ENCODE measurements at regions not wholly inside any gene's neighbourhood (a gene's known extent, or its start where the extent isn't known, plus 50 kb on each side); places are given as distances from the start of the nearest gene placed in this dataset.
A peak's percentile ranks its signal among the peaks of the same experiment; 100 is the strongest.

DNA sequence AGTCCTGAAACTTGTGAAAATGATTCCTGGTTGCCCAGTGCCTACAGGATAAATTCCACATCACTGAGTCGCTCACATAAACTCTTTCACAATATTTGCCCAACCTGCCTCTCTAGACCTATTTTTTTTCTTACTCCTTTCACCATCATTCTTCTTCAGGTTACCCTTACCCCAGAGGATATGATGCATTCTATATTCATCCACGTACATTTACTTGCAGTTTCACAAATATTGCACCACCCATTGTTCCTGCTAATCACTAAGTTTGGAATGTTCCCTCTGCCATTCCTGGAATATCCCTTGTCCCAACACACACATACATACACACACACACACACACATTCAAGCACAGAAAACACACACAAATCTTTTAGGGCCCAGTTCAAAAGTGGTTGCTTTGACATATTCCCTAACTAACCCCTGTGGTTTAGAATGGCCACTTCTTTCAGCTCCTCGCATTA lies 379.5 kb downstream of the ETS1 start:
- DNase-seq: no peak
- no peak for ATAC-seq

DNA sequence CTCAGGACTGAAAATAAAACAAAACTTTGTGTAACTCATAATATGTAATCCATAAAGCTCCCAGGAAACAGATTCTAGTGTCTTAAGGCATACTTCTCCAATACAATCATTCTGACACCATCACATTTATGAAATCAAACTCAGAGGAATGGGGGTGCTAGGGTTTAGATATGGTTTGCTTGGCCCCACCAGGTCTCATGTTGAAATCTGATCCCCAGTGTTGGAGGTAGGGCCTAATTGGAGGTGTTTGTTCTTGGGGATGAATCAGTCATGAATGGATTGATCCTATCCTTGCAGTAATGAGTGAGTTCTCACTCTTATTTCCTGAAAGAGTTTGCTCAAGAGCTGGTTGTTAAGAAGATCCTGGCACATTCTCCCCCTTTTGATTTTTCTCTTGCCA lies 380.9 kb downstream of the ETS1 start:
- CTCF ChIA-PET: no interaction called here
- H3K9me3 Mint-ChIP-seq (ENCODE audit: low read depth): peaks cover 5% of the 10 kb centered on the region
- DNase-seq (no peak), ATAC-seq (no peak)
- no peak overlapping the region for H3K4me3 Mint-ChIP-seq
- no peaks in the 10 kb centered on the region for H3K27me3 Mint-ChIP-seq
- no peak overlapping the region for H3K27ac Mint-ChIP-seq
- peaks cover 9% of the 10 kb centered on the region for H3K4me1 Mint-ChIP-seq
- H3K36me3 Mint-ChIP-seq: peaks cover 12% of the 10 kb centered on the region

More for the DNA sequence above, 379.5 kb downstream of the ETS1 start:
- Mint-ChIP-seq H3K4me1 (peaks cover 3% of the 10 kb centered on the region), H3K36me3 (peaks cover 12% of the 10 kb centered on the region), H3K27ac (no peak overlapping the region), H3K4me3 (no peak overlapping the region), H3K27me3 (no peaks in the 10 kb centered on the region), H3K9me3 (ENCODE audit: low read depth) (peaks cover 5% of the 10 kb centered on the region)
- CTCF ChIA-PET: no interaction called here

DNA sequence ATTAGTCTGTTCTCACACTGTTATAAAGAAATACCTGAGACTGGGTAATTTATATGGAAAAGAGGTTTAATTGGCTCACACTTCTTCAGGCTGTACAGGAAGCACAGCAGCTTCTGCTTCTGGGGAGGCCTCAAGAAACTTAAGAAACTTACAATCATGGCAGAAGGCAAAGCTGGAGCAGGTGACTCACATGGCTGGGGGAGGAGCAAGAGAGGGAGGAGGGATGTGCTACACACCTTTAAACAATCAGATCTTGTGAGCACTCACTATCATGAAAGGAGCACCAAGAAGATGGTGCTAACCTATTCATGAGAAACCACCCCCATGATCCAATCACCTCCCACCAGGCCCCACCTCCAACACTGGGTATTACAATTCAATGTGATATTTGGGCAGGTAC lies 381.6 kb downstream of the ETS1 start:
- no peak for DNase-seq
- H3K27ac Mint-ChIP-seq: no peak overlapping the region
- CTCF ChIA-PET: no interaction called here
- peaks cover 5% of the 10 kb centered on the region for H3K9me3 Mint-ChIP-seq (ENCODE audit: low read depth)
- no peak overlapping the region for H3K4me3 Mint-ChIP-seq
- no peak for ATAC-seq
- peaks cover 12% of the 10 kb centered on the region for H3K36me3 Mint-ChIP-seq
- H3K27me3 Mint-ChIP-seq: no peaks in the 10 kb centered on the region
- peaks cover 11% of the 10 kb centered on the region for H3K4me1 Mint-ChIP-seq

DNA sequence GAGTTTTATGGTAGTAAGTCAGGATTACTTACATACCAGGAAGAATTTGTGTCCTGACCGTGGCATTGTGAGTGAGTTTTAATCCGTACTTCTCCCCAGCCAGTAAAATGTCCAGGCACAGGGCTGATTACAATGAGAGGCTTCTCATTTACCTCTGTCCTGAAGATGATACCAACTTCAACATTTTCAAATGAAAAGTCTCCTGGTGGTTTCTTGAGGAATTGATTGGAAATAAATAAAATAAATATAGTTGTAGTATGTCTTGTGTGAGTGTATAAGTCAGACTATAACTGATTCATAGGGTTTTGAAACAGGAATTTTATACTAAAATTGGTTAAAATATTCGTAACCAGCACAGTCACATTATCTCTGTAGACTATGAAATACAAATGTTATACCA lies 382.5 kb downstream of the ETS1 start:
- CTCF ChIA-PET: no interaction called here
- no peaks in the 10 kb centered on the region for H3K27me3 Mint-ChIP-seq
- no peak overlapping the region for H3K4me3 Mint-ChIP-seq
- peaks cover 12% of the 10 kb centered on the region for H3K36me3 Mint-ChIP-seq
- peaks cover 5% of the 10 kb centered on the region for H3K9me3 Mint-ChIP-seq (ENCODE audit: low read depth)
- H3K27ac Mint-ChIP-seq: no peak overlapping the region
- no peak for DNase-seq
- no peak for ATAC-seq
- H3K4me1 Mint-ChIP-seq: peaks cover 16% of the 10 kb centered on the region

DNA sequence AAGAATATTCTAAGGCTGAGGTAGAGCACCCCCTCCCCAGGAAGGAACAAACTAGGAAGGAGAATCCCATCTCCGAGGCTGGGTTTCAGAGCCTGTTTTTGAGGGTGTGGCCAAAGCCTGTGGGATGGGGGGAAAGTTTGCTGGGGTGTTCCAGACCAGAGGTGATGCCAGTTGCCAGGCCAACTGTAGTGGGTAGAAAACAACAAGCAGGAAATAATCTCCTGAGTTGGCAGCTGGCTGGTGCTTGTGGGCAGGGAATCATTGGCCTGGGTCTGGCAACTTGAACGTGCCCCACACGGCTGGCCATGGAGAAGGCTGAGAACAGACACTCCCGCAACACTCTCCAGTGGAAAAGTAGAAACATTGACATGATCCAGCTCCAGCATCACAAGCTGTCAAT lies 385.6 kb downstream of the ETS1 start:
- DNase-seq (no peak), ATAC-seq (no peak)
- Mint-ChIP-seq H3K27me3 (no peaks in the 10 kb centered on the region), H3K4me1 (peaks cover 13% of the 10 kb centered on the region), H3K9me3 (ENCODE audit: low read depth) (peaks cover 2% of the 10 kb centered on the region), H3K4me3 (no peak overlapping the region), H3K27ac (no peak overlapping the region), H3K36me3 (peaks cover 5% of the 10 kb centered on the region)
- CTCF ChIA-PET: interaction anchor here (1.4 to 1.8 kb wide), 3 partner anchors 30 to 431 kb away, joined by 3 to 5 read pairs (median 3); no protein-coding TSS in a partner anchor

DNA sequence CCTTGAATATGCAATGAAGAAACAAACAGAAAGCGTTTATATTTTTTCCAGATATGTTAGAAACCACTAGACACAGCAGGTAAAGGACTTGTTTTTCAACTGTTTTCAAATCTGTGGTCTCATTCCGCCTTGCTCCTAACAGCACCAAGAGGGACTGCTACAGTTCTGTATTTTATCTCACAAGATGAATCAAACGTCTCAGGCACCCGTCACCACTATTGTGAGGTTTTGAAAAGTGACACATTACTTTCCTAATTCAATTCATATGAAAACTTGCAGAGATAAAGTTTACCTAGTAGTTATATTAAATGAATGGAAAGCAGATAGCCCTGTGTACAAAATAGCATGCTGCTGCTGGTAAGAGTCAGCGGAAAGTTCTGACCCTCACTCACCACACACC lies 386.3 kb downstream of the ETS1 start:
- DNase-seq (no peak), ATAC-seq (no peak)
- no peaks in the 10 kb centered on the region for H3K27me3 Mint-ChIP-seq
- H3K4me1 Mint-ChIP-seq: peaks cover 14% of the 10 kb centered on the region
- H3K36me3 Mint-ChIP-seq: peaks cover under 1% of the 10 kb centered on the region
- CTCF ChIA-PET: interaction anchor here (1.4 to 1.8 kb wide), 2 partner anchors 29 to 432 kb away, joined by 3 to 5 read pairs; no protein-coding TSS in a partner anchor
- no peak overlapping the region for H3K27ac Mint-ChIP-seq
- H3K9me3 Mint-ChIP-seq (ENCODE audit: low read depth): no peaks in the 10 kb centered on the region
- no peak overlapping the region for H3K4me3 Mint-ChIP-seq

DNA sequence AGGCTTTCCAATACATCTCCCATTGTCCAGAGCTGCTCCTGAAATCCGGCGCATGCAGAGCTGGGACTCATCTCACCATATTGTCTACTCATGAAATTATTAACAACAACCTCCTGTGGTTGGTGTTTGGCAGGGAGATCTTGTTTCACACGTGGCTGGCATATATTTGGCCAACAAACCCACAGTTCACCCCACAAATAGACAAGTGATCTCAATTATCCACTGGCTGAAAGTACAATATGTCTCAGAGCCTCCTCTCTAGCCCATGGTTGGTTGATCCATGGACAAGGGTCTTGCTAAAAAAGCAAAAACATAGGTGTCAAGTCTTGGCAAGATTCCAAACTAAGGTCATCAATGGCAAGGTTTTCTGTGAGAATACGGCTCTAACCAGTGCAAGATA lies 386.9 kb downstream of the ETS1 start:
- Mint-ChIP-seq H3K27me3 (no peaks in the 10 kb centered on the region), H3K4me1 (peaks cover 18% of the 10 kb centered on the region), H3K9me3 (ENCODE audit: low read depth) (no peaks in the 10 kb centered on the region), H3K27ac (no peak overlapping the region), H3K4me3 (no peak overlapping the region), H3K36me3 (no peaks in the 10 kb centered on the region)
- ATAC-seq (no peak), DNase-seq (no peak)
- CTCF ChIA-PET: interaction anchor here (1.4 to 1.8 kb wide), 3 partner anchors 428 to 432 kb away, joined by 3 to 5 read pairs (median 4); no protein-coding TSS in a partner anchor

DNA sequence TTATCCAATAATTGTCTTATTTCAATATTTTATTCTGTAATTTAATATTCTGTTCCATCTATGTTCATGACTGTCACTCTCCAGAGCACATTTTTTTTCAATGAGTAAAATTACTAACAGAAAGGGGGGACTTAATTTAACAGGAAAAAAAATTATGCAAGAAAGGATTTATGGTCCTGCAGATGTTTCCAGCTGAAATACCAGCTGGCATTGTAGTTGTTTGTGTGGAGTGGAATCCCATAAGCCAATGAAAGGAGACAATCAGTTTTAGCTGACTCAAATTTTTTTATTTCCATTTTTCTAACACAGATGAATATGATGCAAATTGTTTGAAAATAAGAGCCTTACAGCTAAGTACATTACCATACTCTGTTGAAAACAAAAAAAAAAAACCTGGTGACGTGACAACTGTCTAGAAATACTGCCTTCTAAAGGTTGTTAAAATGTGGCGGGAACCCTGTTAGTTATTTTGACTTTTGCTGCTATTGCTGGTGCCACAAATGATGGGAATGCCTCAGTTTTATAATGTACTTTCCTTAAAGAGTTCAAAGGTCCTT lies 389.1 kb downstream of the ETS1 start:
- CTCF ChIA-PET: interaction anchor here (0.6 kb wide), 2 partner anchors 40 to 891 kb away, joined by 3 read pairs; no protein-coding TSS in a partner anchor
- Mint-ChIP-seq H3K9me3 (ENCODE audit: low read depth) (no peaks in the 10 kb centered on the region), H3K27me3 (no peaks in the 10 kb centered on the region), H3K4me3 (no peak overlapping the region), H3K4me1 (peaks cover 38% of the 10 kb centered on the region), H3K36me3 (no peaks in the 10 kb centered on the region), H3K27ac (no peak overlapping the region)
- DNase-seq: no peak
- ATAC-seq: no peak

DNA sequence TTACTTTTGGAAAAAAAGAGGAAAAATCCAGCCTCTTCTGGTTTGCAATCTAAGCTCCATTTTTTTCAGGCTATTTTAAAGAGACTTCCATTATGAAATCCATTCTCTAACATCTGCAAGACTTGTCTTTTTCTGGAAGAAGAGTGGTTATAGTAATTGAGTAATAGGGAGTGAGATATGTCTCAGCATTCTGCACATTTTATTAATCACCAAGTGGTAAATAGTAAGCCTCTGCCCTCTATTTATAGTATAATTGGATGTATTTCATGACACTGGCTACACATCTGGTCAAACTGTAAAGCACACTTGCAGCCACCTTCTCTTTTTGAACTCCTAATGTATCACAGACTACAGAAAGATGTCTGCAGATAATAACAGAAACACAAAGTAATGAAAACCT lies 391.1 kb downstream of the ETS1 start:
- no peak overlapping the region for H3K27ac Mint-ChIP-seq
- H3K9me3 Mint-ChIP-seq (ENCODE audit: low read depth): no peaks in the 10 kb centered on the region
- H3K4me3 Mint-ChIP-seq: no peak overlapping the region
- CTCF ChIA-PET: interaction anchor here (1.9 kb wide), 1 partner anchor 94 kb away, joined by 4 read pairs; no protein-coding TSS in a partner anchor
- DNase-seq (no peak), ATAC-seq (no peak)
- no peaks in the 10 kb centered on the region for H3K27me3 Mint-ChIP-seq
- no peaks in the 10 kb centered on the region for H3K36me3 Mint-ChIP-seq
- H3K4me1 Mint-ChIP-seq: peaks cover 33% of the 10 kb centered on the region

DNA sequence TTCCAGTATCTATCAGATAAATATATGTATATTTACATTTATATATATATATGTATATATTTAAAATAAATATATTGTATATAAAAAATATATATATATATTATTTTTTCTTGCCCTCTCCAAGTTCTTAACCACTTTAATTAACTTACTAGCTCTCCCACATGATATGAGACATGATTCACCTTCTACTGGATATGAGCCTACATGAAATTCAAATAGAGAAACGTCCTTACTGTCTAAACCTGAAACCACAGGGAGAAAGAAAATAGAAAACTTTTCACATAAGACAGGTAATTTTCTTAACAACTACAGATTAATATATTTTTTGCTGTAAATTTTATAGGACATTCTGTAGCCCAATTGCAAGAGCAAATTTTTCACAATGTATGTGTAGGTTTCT lies 391.6 kb downstream of the ETS1 start:
- Mint-ChIP-seq H3K36me3 (no peaks in the 10 kb centered on the region), H3K9me3 (ENCODE audit: low read depth) (no peaks in the 10 kb centered on the region), H3K4me1 (peaks cover 31% of the 10 kb centered on the region), H3K27ac (no peak overlapping the region), H3K27me3 (no peaks in the 10 kb centered on the region), H3K4me3 (no peak overlapping the region)
- CTCF ChIA-PET: interaction anchor here (0.9 to 1.9 kb wide), 3 partner anchors 95 to 436 kb away, joined by 3 to 4 read pairs (median 4); no protein-coding TSS in a partner anchor
- DNase-seq: no peak
- ATAC-seq: no peak

DNA sequence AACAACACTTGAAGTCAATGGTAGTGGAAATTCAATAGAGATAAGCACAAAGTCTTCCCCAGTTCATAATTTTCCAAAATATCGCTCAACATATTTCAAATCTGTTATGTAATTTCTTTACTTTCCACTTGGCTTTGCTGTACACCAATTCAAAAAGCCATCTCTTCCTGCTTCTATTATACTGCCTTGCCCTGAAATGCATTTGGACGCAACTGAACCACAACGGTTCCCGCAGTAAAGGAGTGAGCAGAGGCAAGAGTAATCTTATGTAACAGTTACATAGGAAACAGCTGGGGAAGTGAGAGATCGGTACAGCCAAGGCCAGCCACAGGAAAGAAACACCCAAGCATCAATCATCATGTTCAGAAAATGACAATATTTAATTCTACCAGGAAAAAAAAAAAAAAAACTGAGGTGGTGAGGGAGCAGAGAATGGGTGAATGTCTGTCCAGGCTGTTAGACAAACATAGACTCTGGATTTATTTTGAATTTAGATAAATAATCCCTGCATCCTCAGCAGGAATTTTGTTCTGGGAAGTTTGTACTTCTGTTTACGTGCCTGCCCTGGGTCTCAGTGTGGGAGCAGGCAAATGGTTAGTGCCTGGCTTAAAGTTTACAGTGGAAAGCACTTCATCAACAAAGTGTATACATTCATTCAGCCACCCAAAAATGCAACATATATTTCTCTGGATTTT lies 392.2 kb downstream of the ETS1 start:
- CTCF ChIA-PET: interaction anchor here (0.9 to 1.9 kb wide), 3 partner anchors 95 to 437 kb away, joined by 3 to 4 read pairs (median 4); no protein-coding TSS in a partner anchor
- no peaks in the 10 kb centered on the region for H3K27me3 Mint-ChIP-seq
- peaks cover 31% of the 10 kb centered on the region for H3K4me1 Mint-ChIP-seq
- DNase-seq: peak; percentile 72
- H3K36me3 Mint-ChIP-seq: no peaks in the 10 kb centered on the region
- ATAC-seq: peak; percentile 80
- no peak overlapping the region for H3K4me3 Mint-ChIP-seq
- no peaks in the 10 kb centered on the region for H3K9me3 Mint-ChIP-seq (ENCODE audit: low read depth)
- no peak overlapping the region for H3K27ac Mint-ChIP-seq

DNA sequence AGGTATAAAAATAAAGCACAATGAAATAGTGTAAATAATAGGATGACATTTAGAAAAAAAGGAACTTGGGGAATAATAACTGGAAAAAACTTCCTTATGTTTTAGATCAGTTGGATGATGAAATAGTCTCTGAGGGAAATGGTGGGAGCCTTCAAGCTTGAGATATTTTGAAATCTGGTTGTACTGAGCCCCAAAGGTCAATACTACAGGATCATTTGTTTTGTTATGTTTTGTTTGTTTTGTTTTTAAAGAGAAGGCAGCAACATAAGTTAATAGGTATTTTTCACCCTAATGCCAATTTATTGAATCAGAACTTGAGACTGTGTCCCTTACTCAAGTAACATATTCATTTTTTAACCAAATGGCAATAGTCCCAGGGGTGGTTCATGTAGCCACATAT lies 393.1 kb downstream of the ETS1 start:
- ATAC-seq (no peak), DNase-seq (no peak)
- H3K36me3 Mint-ChIP-seq: no peaks in the 10 kb centered on the region
- peaks cover 36% of the 10 kb centered on the region for H3K4me1 Mint-ChIP-seq
- no peak overlapping the region for H3K4me3 Mint-ChIP-seq
- H3K9me3 Mint-ChIP-seq (ENCODE audit: low read depth): no peaks in the 10 kb centered on the region
- CTCF ChIA-PET: interaction anchor here (1.3 to 1.9 kb wide), 3 partner anchors 96 to 438 kb away, joined by 4 read pairs; no protein-coding TSS in a partner anchor
- no peaks in the 10 kb centered on the region for H3K27me3 Mint-ChIP-seq
- H3K27ac Mint-ChIP-seq: no peak overlapping the region

DNA sequence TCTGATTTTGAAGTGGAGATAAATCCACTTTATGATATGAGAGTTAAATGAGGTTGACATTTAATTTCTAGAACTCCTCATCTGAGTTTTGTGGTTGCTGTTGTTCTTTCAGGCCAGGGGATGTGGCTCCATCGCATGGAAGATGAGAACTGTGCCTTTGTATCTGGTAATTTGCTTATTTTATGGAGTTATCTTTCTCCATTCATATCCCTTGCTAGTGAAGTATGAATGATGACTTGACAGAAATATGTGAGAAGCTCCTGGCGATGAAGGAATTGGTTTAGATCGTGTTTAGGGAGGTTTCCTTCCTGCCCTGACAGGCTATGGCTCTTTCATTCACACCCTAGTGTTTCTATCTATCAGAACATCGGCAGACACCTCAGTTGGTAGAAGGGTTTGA lies 393.7 kb downstream of the ETS1 start:
- CTCF ChIA-PET: interaction anchor here (0.7 to 1.5 kb wide), 2 partner anchors 36 to 439 kb away, joined by 3 to 4 read pairs; no protein-coding TSS in a partner anchor
- no peak for ATAC-seq
- no peak for DNase-seq
- H3K36me3 Mint-ChIP-seq: no peaks in the 10 kb centered on the region
- no peak overlapping the region for H3K27ac Mint-ChIP-seq
- H3K4me1 Mint-ChIP-seq: peaks cover 36% of the 10 kb centered on the region
- no peaks in the 10 kb centered on the region for H3K9me3 Mint-ChIP-seq (ENCODE audit: low read depth)
- no peaks in the 10 kb centered on the region for H3K27me3 Mint-ChIP-seq
- no peak overlapping the region for H3K4me3 Mint-ChIP-seq

DNA sequence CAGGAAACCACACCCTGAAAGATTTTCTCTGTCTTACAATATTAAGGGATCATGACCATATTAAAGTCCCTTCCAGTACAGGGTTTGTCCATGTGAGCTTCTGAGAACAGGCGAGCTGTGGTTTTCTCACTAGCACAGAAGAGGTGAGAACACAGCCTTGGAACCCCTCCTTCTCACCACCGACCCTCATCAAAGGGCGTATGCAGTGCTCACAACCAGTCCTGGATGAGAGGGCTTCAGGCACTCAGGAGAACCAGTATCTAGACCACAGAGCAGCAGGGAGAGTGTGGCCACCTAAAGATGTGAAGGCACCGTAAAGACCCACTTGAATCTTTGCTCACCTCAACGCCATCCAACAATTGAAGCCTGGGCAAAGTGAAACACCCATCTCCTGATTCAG lies 397.0 kb downstream of the ETS1 start:
- Mint-ChIP-seq H3K4me3 (no peak overlapping the region), H3K36me3 (peaks cover 3% of the 10 kb centered on the region)
- no peak for DNase-seq

More for the DNA sequence above, 397.0 kb downstream of the ETS1 start:
- ATAC-seq: no peak
- no peak overlapping the region for H3K27ac Mint-ChIP-seq
- CTCF ChIA-PET: interaction anchor here (0.6 to 2.4 kb wide), 5 partner anchors 17 to 1448 kb away, joined by 3 to 7 read pairs (median 3); no protein-coding TSS in a partner anchor
- H3K4me1 Mint-ChIP-seq: peaks cover 29% of the 10 kb centered on the region
- no peaks in the 10 kb centered on the region for H3K27me3 Mint-ChIP-seq
- peaks cover 7% of the 10 kb centered on the region for H3K9me3 Mint-ChIP-seq (ENCODE audit: low read depth)
